PC-9 (cell line): ENCODE measurements at regions not wholly inside any gene's neighbourhood (a gene's known extent, or its start where the extent isn't known, plus 50 kb on each side); places are given as distances from the start of the nearest gene placed in this dataset.

Source experiments
- BruUV-seq: library from RNA; stranded (reverse); fragments of 400-500 nt; replicated peaks from 2 replicates; lab custom pipeline; 2021; lab: Mats Ljungman, UMichigan
- CTCF ChIA-PET: fragments of 300-600 bp; sonication (Branson Sonifier 250); formaldehyde crosslinking; loops from one replicate; lab custom pipeline; 2022; ENCODE audit warnings: antibody characterized with exemption; lab: Charles Lee
- POLR2A ChIA-PET: fragments of 300-600 bp; sonication (Branson Sonifier 250); formaldehyde crosslinking; loops from one replicate; lab custom pipeline; 2022; ENCODE audit warnings: antibody characterized with exemption; ENCODE audit not compliant: unreplicated experiment; lab: Charles Lee
- DNase-seq, 2 experiments: peaks; one replicate each; pipeline versions ENCODE4 v3.0.0 to v3.0.0-alpha.2; 2015 to 2022; ENCODE audit warnings: mixed read lengths in 1 of 2
- H2AFZ ChIP-seq: fragments of 200-600 bp; sonication (generic); 2 replicates; pipeline ENCODE4 v1.8.1; 2017; ENCODE audit warnings: antibody characterized with exemption
- H3F3A ChIP-seq: fragments of 200-600 bp; sonication (generic); 2 replicates; pipeline ENCODE4 v1.8.1; 2017; ENCODE audit warnings: antibody characterized with exemption, mild to moderate bottlenecking, low read depth; ENCODE audit not compliant: insufficient read depth
- H3K27ac ChIP-seq: fragments of 200-600 bp; sonication (generic); 2 replicates; pipeline ENCODE4 v1.6.1; 2016; ENCODE audit warnings: mixed run types
- H3K27me3 ChIP-seq: fragments of 200-600 bp; sonication (generic); 2 replicates; pipeline ENCODE4 v1.6.1; 2016; ENCODE audit warnings: low read depth, mixed run types; ENCODE audit not compliant: insufficient read depth
- H3K36me3 ChIP-seq: fragments of 200-600 bp; sonication (generic); 2 replicates; pipeline ENCODE4 v1.6.1; 2016; ENCODE audit warnings: low read depth, mixed run types
- H3K4me1 ChIP-seq: fragments of 200-600 bp; sonication (generic); replicated peaks from 2 replicates; pipeline ENCODE4 v1.6.1; 2016; ENCODE audit warnings: mixed run types; ENCODE audit not compliant: insufficient read depth
- H3K4me2 ChIP-seq: fragments of 200-600 bp; sonication (generic); 2 replicates; pipeline ENCODE4 v1.6.1; 2017; ENCODE audit warnings: mixed run types
- H3K4me3 ChIP-seq: fragments of 200-600 bp; sonication (generic); 2 replicates; pipeline ENCODE4 v1.6.1; 2016; ENCODE audit warnings: mixed run types
- H3K79me2 ChIP-seq: fragments of 200-600 bp; sonication (generic); 2 replicates; pipeline ENCODE4 v1.6.1; 2017; ENCODE audit warnings: low read depth, mixed run types
- H3K9me2 ChIP-seq: fragments of 200-600 bp; sonication (generic); 2 replicates; pipeline ENCODE4 v1.8.1; 2017; ENCODE audit warnings: mild to moderate bottlenecking; ENCODE audit not compliant: insufficient read depth
- H3K9me3 ChIP-seq: fragments of 200-600 bp; sonication (generic); 2 replicates; pipeline ENCODE4 v1.8.1; 2016; ENCODE audit warnings: low read depth; ENCODE audit not compliant: insufficient read depth
- H4K20me1 ChIP-seq: fragments of 200-600 bp; sonication (generic); 2 replicates; pipeline ENCODE4 v1.8.1; 2017; ENCODE audit not compliant: insufficient read depth
- EZH2 ChIP-seq: fragments of 200-600 bp; sonication (generic); IDR thresholded peaks from 2 replicates; pipeline ENCODE4 v1.8.0; 2017; ENCODE audit warnings: antibody characterized with exemption, low read depth
- intact Hi-C: fragments of 100-400 bp; cut with micrococcal nuclease; formaldehyde crosslinking; loops from one replicate; pipeline ENCODE4 v1.10.0; 2022; ENCODE audit not compliant: unreplicated experiment
- TF ChIP-seq, protein P1 (sequence below): fragments of 200-600 bp; sonication (generic); conservative IDR thresholded peaks from 2 replicates; pipeline ENCODE4 v1.6.1; 2017; ENCODE audit warnings: mixed run types, antibody characterized with exemption, mild to moderate bottlenecking, moderate library complexity

DNA sequence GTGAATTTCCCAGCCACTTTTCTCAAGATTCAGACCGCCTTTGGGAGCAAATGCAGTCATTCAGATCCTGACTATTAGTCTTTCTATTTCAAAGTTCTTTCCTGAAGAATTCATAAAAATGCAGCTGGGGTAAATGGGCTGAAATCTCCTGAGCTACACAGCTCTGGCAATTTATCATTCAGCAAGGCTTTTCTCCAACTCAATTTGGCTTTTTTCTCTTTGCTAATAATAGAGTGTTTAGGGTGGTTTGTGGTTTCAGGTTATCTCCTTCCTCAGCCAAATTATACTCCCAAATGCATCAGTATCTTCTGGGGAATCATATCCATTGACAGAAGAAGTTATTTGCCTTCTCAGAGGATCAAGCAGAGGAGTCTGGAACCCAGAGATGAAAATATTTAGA, 282.4 kb upstream of the SLC14A2 start:
- Histone ChIP-seq H3K9me2 (no peaks in the 10 kb centered on the region), H3K4me1 (peaks cover 18% of the 10 kb centered on the region), H3K27me3 (no peaks in the 10 kb centered on the region), H3K4me2 (no peak overlapping the region), H3F3A (peaks cover 11% of the 10 kb centered on the region; the same call in 1 of the 2 replicates), H3K27ac (no peak overlapping the region), H3K79me2 (no peaks in the 10 kb centered on the region), H3K9me3 (no peaks in the 10 kb centered on the region), H3K4me3 (no peak overlapping the region), H4K20me1 (no peaks in the 10 kb centered on the region), H3K36me3 (no peaks in the 10 kb centered on the region), H2AFZ (no peak overlapping the region)
- CTCF ChIA-PET, result no interaction called here
- DNase-seq, result no peak
- intact Hi-C loops, result no loop called here
- POLR2A ChIA-PET, result no interaction called here
- BruUV-seq, result no TSS peak
- TF ChIP-seq, protein P1, sequence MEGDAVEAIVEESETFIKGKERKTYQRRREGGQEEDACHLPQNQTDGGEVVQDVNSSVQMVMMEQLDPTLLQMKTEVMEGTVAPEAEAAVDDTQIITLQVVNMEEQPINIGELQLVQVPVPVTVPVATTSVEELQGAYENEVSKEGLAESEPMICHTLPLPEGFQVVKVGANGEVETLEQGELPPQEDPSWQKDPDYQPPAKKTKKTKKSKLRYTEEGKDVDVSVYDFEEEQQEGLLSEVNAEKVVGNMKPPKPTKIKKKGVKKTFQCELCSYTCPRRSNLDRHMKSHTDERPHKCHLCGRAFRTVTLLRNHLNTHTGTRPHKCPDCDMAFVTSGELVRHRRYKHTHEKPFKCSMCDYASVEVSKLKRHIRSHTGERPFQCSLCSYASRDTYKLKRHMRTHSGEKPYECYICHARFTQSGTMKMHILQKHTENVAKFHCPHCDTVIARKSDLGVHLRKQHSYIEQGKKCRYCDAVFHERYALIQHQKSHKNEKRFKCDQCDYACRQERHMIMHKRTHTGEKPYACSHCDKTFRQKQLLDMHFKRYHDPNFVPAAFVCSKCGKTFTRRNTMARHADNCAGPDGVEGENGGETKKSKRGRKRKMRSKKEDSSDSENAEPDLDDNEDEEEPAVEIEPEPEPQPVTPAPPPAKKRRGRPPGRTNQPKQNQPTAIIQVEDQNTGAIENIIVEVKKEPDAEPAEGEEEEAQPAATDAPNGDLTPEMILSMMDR, result no peak
- no peak for TF ChIP-seq EZH2

DNA sequence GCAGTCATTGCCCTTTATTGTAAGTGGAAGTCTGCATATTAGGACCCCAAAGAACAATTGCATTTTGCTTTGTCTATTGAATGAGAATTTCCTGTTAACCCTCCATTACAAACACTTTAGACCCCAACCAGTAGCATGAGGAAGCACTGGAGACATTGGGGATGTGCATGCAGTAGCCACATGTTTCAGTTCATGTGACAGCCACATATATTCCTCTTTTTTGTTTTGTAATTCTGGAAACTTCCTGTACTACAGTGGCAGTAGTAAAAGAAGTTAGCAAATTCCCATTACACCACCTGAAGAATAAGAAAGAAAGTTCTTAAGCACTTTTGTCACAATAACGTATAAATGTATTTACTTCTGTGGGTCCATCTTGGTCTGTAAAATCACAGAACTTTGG, 281.1 kb upstream of the SLC14A2 start:
- Histone ChIP-seq H3K9me3 (no peaks in the 10 kb centered on the region), H3K9me2 (no peaks in the 10 kb centered on the region), H3K4me2 (no peak overlapping the region), H3K4me3 (no peak overlapping the region), H4K20me1 (no peaks in the 10 kb centered on the region), H3F3A (peaks cover 11% of the 10 kb centered on the region; the same call in 1 of the 2 replicates), H3K36me3 (no peaks in the 10 kb centered on the region), H3K79me2 (no peaks in the 10 kb centered on the region), H2AFZ (no peak overlapping the region), H3K27me3 (no peaks in the 10 kb centered on the region), H3K4me1 (peaks cover 19% of the 10 kb centered on the region), H3K27ac (no peak overlapping the region)
- ChIA-PET CTCF (no interaction called here), POLR2A (no interaction called here)
- intact Hi-C loops, result no loop called here
- DNase-seq, result no peak
- no TSS peak for BruUV-seq
- TF ChIP-seq, protein P1, result no peak
- no peak for TF ChIP-seq EZH2

DNA sequence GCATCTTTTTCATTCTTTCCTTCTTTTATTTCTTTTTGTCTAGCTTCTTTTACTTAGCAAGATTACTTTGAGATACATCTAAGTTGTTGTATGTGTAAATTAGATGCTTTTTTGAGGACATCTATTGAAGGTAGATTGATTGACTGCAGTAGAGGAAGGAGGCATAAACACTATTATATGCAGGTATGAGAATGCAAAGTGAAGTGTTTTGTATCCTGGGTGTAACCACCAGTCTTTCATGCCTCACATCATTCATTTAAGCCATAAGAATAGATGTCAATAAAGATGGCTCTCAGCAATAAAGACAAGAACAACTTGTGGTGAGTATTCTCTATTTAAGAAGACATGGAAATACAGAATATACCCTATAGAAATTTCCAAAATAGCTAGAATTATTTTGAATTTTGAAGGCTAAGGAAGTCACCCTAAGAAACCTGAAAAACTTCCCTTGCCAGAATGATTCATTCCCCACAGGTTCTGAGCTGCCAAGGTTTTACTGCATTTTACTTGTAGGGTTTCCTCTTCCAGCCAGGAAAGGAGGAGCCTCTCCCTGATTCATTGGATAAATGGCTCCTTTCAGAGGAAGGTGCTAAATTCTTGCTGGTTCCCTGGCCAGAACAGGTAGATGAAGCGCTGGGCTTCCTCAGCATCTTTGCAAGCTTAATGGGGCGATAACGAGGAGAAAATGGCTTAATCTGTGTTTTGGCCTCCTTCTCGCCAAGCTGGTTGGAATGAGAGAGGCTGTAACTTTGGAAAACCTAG, 279.8 kb upstream of the SLC14A2 start:
- H3K36me3 ChIP-seq, result no peaks in the 10 kb centered on the region
- H3K4me1 ChIP-seq, result peaks cover 32% of the 10 kb centered on the region
- intact Hi-C loops, result no loop called here
- peak; percentile 10 to 77 for DNase-seq
- no peaks in the 10 kb centered on the region for H3K9me3 ChIP-seq
- no peaks in the 10 kb centered on the region for H3K79me2 ChIP-seq
- ChIA-PET CTCF (no interaction called here), POLR2A (no interaction called here)
- no peaks in the 10 kb centered on the region for H4K20me1 ChIP-seq
- peak overlapping the region; percentile 48 for H3K4me2 ChIP-seq
- H3F3A ChIP-seq, result peaks cover 23% of the 10 kb centered on the region; the same call in 1 of the 2 replicates
- BruUV-seq, result no TSS peak
- no peaks in the 10 kb centered on the region for H3K9me2 ChIP-seq
- no peaks in the 10 kb centered on the region for H3K27me3 ChIP-seq
- peak overlapping the region; percentile 44 for H3K27ac ChIP-seq
- TF ChIP-seq, protein P1, result no peak
- no peak for TF ChIP-seq EZH2
- H2AFZ ChIP-seq, result 0 out of 2 replicates have a peak overlapping the region, but pooled peaks have one; percentile 40
- no peak overlapping the region for H3K4me3 ChIP-seq
